Amniotic stem cell (primary cell): ENCODE measurements at regions not wholly inside any gene's neighbourhood (a gene's known extent, or its start where the extent isn't known, plus 50 kb on each side); places are given as distances from the start of the nearest gene placed in this dataset.
A peak's percentile ranks its signal among the peaks of the same experiment; 100 is the strongest.

Experiments used
- DNase-seq: peaks from one replicate; lab custom pipeline; 2025; lab: John Stamatoyannopoulos, UW

DNA sequence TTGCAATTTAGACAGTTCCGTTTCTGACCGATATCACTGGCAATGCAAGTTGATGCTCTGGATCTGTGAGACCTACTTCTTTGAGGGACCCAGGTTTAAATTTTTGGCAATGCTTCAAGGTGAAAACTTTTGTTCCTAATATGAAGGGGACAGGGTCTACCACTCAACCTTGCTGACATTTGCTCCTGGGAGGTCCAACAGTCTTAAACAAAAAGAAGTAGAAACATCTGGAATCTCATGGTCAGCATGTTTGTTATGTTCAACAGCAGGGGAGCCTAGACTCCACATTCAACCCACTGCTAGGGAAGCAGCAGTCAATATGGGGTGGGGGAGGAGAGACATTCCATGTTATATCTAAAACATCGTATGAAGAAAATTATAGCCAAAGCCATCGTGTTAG, 196.4 kb downstream of the SIM1 start:
- no peak for DNase-seq

- DNase-seq = no peak
Observed at GRCh38 chr6:100267721-100268123, 197.0 kb downstream of the SIM1 start.

GRCh38 chr6:100266494-100267401, 198.0 kb downstream of the SIM1 start:
- no peak for DNase-seq

GRCh38 chr6:100262086-100262485, 202.6 kb downstream of the SIM1 start:
- DNase-seq = no peak

GRCh38 chr6:100261486-100261885, 203.2 kb downstream of the SIM1 start:
- no peak for DNase-seq

DNA sequence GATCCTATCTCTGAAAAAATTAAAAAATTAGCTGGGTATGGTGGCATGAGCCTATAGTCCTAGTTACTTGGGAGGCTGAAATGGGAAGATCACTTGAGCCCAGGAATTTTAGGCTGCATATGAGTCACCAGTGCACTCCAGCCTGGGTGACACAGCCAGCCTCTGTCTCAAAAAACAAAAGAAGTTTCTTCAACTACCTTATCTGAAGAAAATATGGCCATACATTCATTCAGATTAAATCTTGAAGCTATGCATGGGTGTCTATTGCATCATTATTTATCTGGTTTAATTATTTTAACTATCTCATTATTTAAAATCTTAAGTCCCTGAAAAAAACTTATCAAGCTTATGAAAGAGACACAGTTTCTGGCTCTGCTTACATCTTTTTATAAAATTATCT, 204.1 kb downstream of the SIM1 start:
- DNase-seq = no peak

- no peak for DNase-seq
Observed at GRCh38 chr6:100259865-100260264, 204.9 kb downstream of the SIM1 start.

GRCh38 chr6:100258752-100259151, 206.0 kb downstream of the SIM1 start:
- no peak for DNase-seq

GRCh38 chr6:100257793-100258395, 206.8 kb downstream of the SIM1 start:
- peak; percentile 23 for DNase-seq

- no peak for DNase-seq
Observed at GRCh38 chr6:100255701-100256100, 209.0 kb downstream of the SIM1 start.

- no peak for DNase-seq
Observed at GRCh38 chr6:100247123-100247522, 217.6 kb downstream of the SIM1 start.

DNA sequence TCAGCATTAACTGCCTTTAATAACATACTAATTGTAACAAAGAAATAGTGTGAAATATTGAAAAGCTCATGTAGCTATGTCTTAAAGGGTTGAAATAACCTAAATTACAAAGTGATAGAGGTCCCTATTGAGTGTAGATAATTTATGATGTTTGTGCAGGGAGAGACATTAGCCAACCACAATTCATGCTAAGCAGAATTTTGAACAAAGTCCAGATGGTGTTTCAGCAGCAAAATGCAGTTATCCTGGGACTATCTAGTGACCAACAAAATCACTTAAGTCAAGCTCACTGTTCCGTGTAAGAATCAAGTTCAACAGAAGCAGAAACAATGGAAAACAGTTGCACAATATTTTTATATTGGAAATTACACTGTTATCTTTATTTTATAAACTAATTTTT, 218.5 kb downstream of the SIM1 start:
- no peak for DNase-seq

DNA sequence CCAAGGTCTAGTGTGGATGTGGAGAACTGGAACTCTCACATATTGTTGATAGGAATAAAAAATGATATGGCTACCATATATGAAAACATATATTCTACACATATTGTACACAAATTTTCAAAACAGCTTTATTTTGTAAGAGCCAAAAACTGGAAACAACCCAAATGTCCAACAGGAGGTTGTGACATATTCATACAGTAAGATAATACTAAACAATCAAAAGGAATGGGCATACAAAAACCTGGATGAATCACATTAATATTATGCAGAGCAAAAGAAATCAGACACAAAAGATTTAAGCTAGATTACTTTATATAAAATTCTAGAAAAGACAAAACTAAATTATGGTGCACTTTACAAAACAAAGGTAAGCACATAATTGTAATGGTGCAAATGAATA, 223.9 kb downstream of the SIM1 start:
- no peak for DNase-seq

- DNase-seq = no peak
Observed at GRCh38 chr6:100237821-100238220, 226.9 kb downstream of the SIM1 start.

DNA sequence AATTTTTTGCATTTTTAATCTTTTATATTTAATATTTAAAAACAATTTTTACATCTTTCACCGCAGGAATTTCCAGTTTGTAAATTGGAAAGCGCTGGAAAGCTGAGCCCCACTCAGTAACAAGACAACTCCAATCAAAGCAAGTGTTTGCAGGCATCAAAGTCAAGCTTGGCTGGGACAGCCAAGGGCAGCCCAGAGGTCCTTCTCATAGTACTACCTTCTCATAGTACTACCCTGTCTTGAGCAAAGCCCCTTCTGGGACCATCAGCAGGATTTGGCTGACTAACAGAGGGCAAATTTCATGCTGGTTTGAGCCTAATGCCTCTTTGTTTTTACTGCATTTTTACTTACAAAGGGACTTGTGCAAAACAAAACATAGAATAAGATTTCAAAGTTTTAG, 228.3 kb downstream of the SIM1 start:
- no peak for DNase-seq

GRCh38 chr6:100235631-100236030, 229.1 kb downstream of the SIM1 start:
- no peak for DNase-seq

- DNase-seq = no peak
Observed at GRCh38 chr6:100234625-100235024, 230.1 kb downstream of the SIM1 start.

DNA sequence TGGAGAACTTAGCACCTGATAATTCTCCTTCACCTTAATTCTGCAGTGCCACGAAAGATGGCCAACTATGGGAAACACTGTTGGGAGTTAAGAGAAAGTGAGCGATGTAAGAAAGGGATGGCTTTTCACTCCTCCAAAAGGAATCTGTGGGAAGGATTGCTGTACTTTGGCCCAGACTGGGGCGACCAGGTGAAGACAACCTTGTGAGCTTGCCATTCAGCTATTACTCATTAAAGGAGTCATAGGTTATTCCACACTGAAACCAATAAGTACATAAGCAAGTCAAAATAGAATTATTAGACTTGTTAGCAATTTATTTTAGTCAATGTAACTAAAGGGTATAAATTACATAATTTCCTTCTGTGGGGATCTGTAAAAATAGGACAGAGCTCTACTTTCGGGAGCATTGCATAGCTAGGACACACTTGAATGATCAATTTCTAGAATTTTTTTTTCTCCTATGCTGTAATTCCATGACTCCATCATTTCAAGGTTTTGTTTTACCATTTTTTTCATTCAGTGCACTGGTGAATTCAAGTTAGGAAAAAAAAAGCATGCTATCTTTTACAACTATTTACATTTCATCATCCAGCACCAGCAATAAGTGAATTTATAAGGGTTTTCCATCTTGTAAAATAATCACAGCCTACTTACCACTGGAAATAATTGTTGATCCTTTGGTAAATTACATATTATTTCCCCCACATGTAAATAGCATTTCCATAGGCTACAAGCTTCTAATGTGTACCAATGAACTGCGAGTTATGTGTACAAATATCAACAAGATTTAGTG, 231.7 kb downstream of the SIM1 start:
- no peak for DNase-seq

- no peak for DNase-seq
Observed at GRCh38 chr6:100230953-100231316, 233.8 kb downstream of the SIM1 start.

GRCh38 chr6:100230115-100230952, 234.4 kb downstream of the SIM1 start:
- DNase-seq = no peak

DNA sequence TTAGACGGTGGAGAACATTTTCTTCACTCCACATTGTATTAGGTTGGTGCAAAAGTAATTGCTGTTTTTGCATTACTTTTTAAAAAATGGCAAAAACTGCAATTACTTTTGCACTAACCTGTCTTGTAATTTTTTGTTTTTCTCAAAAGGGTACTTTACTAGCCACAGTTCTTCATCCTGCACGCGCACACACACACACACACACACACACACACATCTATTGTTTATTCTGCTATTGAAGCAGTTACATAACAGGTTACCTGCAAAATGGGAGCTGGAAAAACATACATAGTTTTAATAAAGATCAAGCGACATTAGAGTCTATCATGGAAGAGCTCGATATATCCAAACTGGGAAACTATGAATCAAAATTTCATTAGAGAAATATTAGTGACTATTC, 235.2 kb downstream of the SIM1 start:
- no peak for DNase-seq
